GM19467 (cell line): ENCODE measurements at regions not wholly inside any gene's neighbourhood (a gene's known extent, or its start where the extent isn't known, plus 50 kb on each side); places are given as distances from the start of the nearest gene placed in this dataset.
"Not testable (repeated sequence)": the region's sequence is repeated elsewhere in the genome, so short reads cannot be mapped to it uniquely, and the experiment has no call there.

Source experiments
- ATAC-seq: cut with Tn5 transposase; IDR thresholded peaks from one replicate; pipeline ENCODE4 v1.9.1; 2021; ENCODE audit warnings: mild to moderate bottlenecking, moderate library complexity; ENCODE audit not compliant: unreplicated experiment

GRCh38 chr9:78663369-78663768, 366.4 kb downstream of the PSAT1 start:
- no peak for ATAC-seq

GRCh38 chr9:78664370-78664769, 367.4 kb downstream of the PSAT1 start:
- ATAC-seq, result no peak

- no peak for ATAC-seq
Observed at GRCh38 chr9:78666818-78667414, 370.0 kb downstream of the PSAT1 start.

GRCh38 chr9:78668148-78668832, 371.4 kb downstream of the PSAT1 start:
- no peak for ATAC-seq

- ATAC-seq, result no peak
Observed at GRCh38 chr9:78669591-78669990, 372.7 kb downstream of the PSAT1 start.

GRCh38 chr9:78671785-78672184, 374.9 kb downstream of the PSAT1 start:
- no peak for ATAC-seq

GRCh38 chr9:78674874-78675273, 377.9 kb downstream of the PSAT1 start:
- ATAC-seq, result no peak

GRCh38 chr9:78676009-78676408, 379.1 kb downstream of the PSAT1 start:
- no peak for ATAC-seq

- no peak for ATAC-seq
Observed at GRCh38 chr9:78676623-78677022, 379.7 kb downstream of the PSAT1 start.

- no peak for ATAC-seq
Observed at GRCh38 chr9:78677326-78677725, 380.4 kb downstream of the PSAT1 start.

- ATAC-seq, result no peak
Observed at GRCh38 chr9:78678877-78679276, 382.0 kb downstream of the PSAT1 start.

- ATAC-seq, result no peak
Observed at GRCh38 chr9:78680196-78680595, 383.3 kb downstream of the PSAT1 start.

GRCh38 chr9:78682216-78682615, 385.3 kb downstream of the PSAT1 start:
- no peak for ATAC-seq

- no peak for ATAC-seq
Observed at GRCh38 chr9:78685471-78685870, 388.5 kb downstream of the PSAT1 start.

- ATAC-seq, result no peak
Observed at GRCh38 chr9:78688796-78689195, 391.9 kb downstream of the PSAT1 start.

- ATAC-seq, result no peak
Observed at GRCh38 chr9:78691542-78691941, 394.6 kb downstream of the PSAT1 start.

- no peak for ATAC-seq
Observed at GRCh38 chr9:78692871-78693270, 395.9 kb downstream of the PSAT1 start.

GRCh38 chr9:78694974-78695373, 398.0 kb downstream of the PSAT1 start:
- no peak for ATAC-seq

GRCh38 chr9:78695519-78695918, 398.6 kb downstream of the PSAT1 start:
- no peak for ATAC-seq

- ATAC-seq, result no peak
Observed at GRCh38 chr9:78697618-78698017, 400.7 kb downstream of the PSAT1 start.

- no peak for ATAC-seq
Observed at GRCh38 chr9:78698371-78698770, 401.4 kb downstream of the PSAT1 start.

GRCh38 chr9:78699217-78699616, 402.3 kb downstream of the PSAT1 start:
- not testable (repeated sequence) for ATAC-seq

- ATAC-seq, result not testable (repeated sequence)
Observed at GRCh38 chr9:78704153-78704552, 407.2 kb downstream of the PSAT1 start.
